WTC11 (cell line): ENCODE measurements at regions not wholly inside any gene's neighbourhood (a gene's known extent, or its start where the extent isn't known, plus 50 kb on each side); places are given as distances from the start of the nearest gene placed in this dataset.
A peak's percentile ranks its signal among the peaks of the same experiment; 100 is the strongest.

ENCODE experiments used
- ATAC-seq: fragments of 200-7000 bp; cut with Tn5 transposase; 2 replicates; pipeline ENCODE4 v1.10.0; 2021; ENCODE audit warnings: mild to moderate bottlenecking, moderate library complexity
- CTCF ChIA-PET: fragments of 300-600 bp; sonication (Branson Sonifier 250); formaldehyde crosslinking; loops from one replicate; lab custom pipeline; 2021; ENCODE audit warnings: antibody characterized with exemption; lab: Charles Lee
- POLR2A ChIA-PET: fragments of 350-600 bp; sonication (Branson Sonifier 250); formaldehyde crosslinking; loops from one replicate; lab custom pipeline; 2021; ENCODE audit warnings: antibody characterized with exemption; lab: Charles Lee
- DNase-seq: peaks from one replicate; pipeline ENCODE4 v3.0.0; 2021; ENCODE audit warnings: low spot score
- H3K27ac Mint-ChIP-seq: 2 replicates; pipeline ENCODE4 v1.8.0; 2021; ENCODE audit warnings: mixed read lengths
- H3K27me3 Mint-ChIP-seq: 2 replicates; pipeline ENCODE4 v1.8.0; 2021; ENCODE audit warnings: low read depth, mild to moderate bottlenecking, moderate library complexity, mixed read lengths
- H3K36me3 Mint-ChIP-seq: 2 replicates; pipeline ENCODE4 v1.8.0; 2021; ENCODE audit warnings: mixed read lengths
- H3K4me1 Mint-ChIP-seq: 2 replicates; pipeline ENCODE4 v1.8.0; 2022; ENCODE audit warnings: mixed read lengths
- H3K4me3 Mint-ChIP-seq: 2 replicates; pipeline ENCODE4 v1.8.0; 2021; ENCODE audit warnings: mild to moderate bottlenecking, moderate library complexity, mixed read lengths
- H3K9me3 Mint-ChIP-seq: 2 replicates; pipeline ENCODE4 v1.8.0; 2021; ENCODE audit warnings: mixed read lengths
- ATF1 ChIP-seq: sonication (generic); formaldehyde crosslinking; IDR thresholded peaks from 2 replicates; pipeline ENCODE4 v1.8.1; 2023; ENCODE audit warnings: mild to moderate bottlenecking, moderate library complexity, missing genetic modification reagents
- ELF4 ChIP-seq: sonication (generic); formaldehyde crosslinking; IDR thresholded peaks from 2 replicates; pipeline ENCODE4 v1.8.1; 2022; ENCODE audit warnings: low read depth, mild to moderate bottlenecking, moderate library complexity, missing genetic modification reagents
- FOXK1 ChIP-seq: sonication (generic); formaldehyde crosslinking; IDR thresholded peaks from 2 replicates; pipeline ENCODE4 v1.8.0; 2022; ENCODE audit warnings: mild to moderate bottlenecking, moderate library complexity, missing genetic modification reagents
- GABPB1 ChIP-seq: sonication (generic); formaldehyde crosslinking; IDR thresholded peaks from 2 replicates; pipeline ENCODE4 v1.8.1; 2023; ENCODE audit warnings: mild to moderate bottlenecking, missing genetic modification reagents
- NR2C2 ChIP-seq: sonication (generic); formaldehyde crosslinking; IDR thresholded peaks from 2 replicates; pipeline ENCODE4 v1.8.0; 2022; ENCODE audit warnings: mild to moderate bottlenecking, missing genetic modification reagents
- PRRX2 ChIP-seq: fragments of 250-450 bp; sonication (Bioruptor Pico); IDR thresholded peaks from 2 replicates; pipeline ENCODE4 v1.8.0; 2021; ENCODE audit warnings: mild to moderate bottlenecking
- SOX15 ChIP-seq: fragments of 250-450 bp; sonication (Bioruptor Pico); IDR thresholded peaks from 2 replicates; pipeline ENCODE4 v1.9.0; 2021; ENCODE audit warnings: mild to moderate bottlenecking
- TCF7 ChIP-seq: sonication (generic); formaldehyde crosslinking; IDR thresholded peaks from 2 replicates; pipeline ENCODE4 v1.8.0; 2022; ENCODE audit warnings: mild to moderate bottlenecking, low read depth, missing genetic modification reagents, moderate library complexity
- ZBTB21 ChIP-seq: sonication (generic); formaldehyde crosslinking; IDR thresholded peaks from 2 replicates; pipeline ENCODE4 v1.8.1; 2023; ENCODE audit warnings: mild to moderate bottlenecking, missing genetic modification reagents, borderline replicate concordance
- ZNF138 ChIP-seq: sonication (generic); formaldehyde crosslinking; conservative IDR thresholded peaks from 2 replicates; pipeline ENCODE4 v1.8.1; 2022; ENCODE audit warnings: mild to moderate bottlenecking, moderate library complexity, missing genetic modification reagents
- ZNF263 ChIP-seq: sonication (generic); formaldehyde crosslinking; IDR thresholded peaks from 2 replicates; pipeline ENCODE4 v1.8.1; 2022; ENCODE audit warnings: low read depth, mild to moderate bottlenecking, moderate library complexity, missing genetic modification reagents
- ZNF317 ChIP-seq: sonication (generic); formaldehyde crosslinking; IDR thresholded peaks from 2 replicates; pipeline ENCODE4 v1.8.1; 2023; ENCODE audit warnings: low read depth, mild to moderate bottlenecking, moderate library complexity, missing genetic modification reagents, borderline replicate concordance
- TF ChIP-seq, protein P1 (sequence below): sonication (generic); formaldehyde crosslinking; IDR thresholded peaks from 2 replicates; pipeline ENCODE4 v1.8.1; 2022; ENCODE audit warnings: mild to moderate bottlenecking, missing genetic modification reagents, moderate library complexity, borderline replicate concordance
- TF ChIP-seq, protein P2 (sequence below): sonication (generic); formaldehyde crosslinking; IDR thresholded peaks from 2 replicates; pipeline ENCODE4 v1.8.1; 2022; ENCODE audit warnings: low read depth, missing genetic modification reagents, borderline replicate concordance
- TF ChIP-seq, protein P3 (sequence below): sonication (generic); formaldehyde crosslinking; IDR thresholded peaks from 2 replicates; pipeline ENCODE4 v1.8.0; 2022; ENCODE audit warnings: mild to moderate bottlenecking, missing genetic modification reagents
- TF ChIP-seq, protein P4 (sequence below): sonication (generic); formaldehyde crosslinking; IDR thresholded peaks from 2 replicates; pipeline ENCODE4 v1.8.1; 2023; ENCODE audit warnings: mild to moderate bottlenecking, missing genetic modification reagents, borderline replicate concordance
- TF ChIP-seq, protein P5 (sequence below): fragments of 250-450 bp; sonication (Bioruptor Pico); IDR thresholded peaks from 2 replicates; pipeline ENCODE4 v1.9.0; 2021; ENCODE audit warnings: mild to moderate bottlenecking
- TF ChIP-seq, protein P6 (sequence below): fragments of 200-600 bp; IDR thresholded peaks from 2 replicates; pipeline ENCODE4 v1.8.0; 2022; ENCODE audit warnings: antibody characterized with exemption
- TF ChIP-seq, protein P7 (sequence below): sonication (generic); formaldehyde crosslinking; IDR thresholded peaks from 2 replicates; pipeline ENCODE4 v1.8.0; 2022; ENCODE audit warnings: missing genetic modification reagents

DNA sequence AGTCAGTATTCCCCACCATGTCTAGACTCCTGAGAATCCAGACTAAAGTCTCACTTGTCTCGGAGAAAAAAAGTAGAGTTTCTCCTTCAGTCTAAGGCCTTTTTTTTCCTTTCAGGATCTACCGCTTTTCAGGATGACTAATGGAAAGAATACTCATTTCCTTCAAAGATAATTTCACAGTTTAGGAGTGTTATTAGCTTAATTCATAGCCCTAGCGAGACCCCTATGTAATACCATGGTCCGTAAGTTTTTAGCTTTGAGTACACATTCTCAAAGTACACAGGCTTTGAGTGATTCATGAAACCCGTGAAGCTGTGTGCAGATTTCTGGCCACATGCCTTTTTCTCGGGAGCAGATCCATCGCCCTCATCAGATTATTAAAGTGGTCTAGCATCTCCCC, 133.1 kb downstream of the SOX4 start:
- DNase-seq (no peak), ATAC-seq (no peak)
- no peak for TF ChIP-seq GABPB1 (CRISPR knock-in tag)
- TF ChIP-seq, protein P1, sequence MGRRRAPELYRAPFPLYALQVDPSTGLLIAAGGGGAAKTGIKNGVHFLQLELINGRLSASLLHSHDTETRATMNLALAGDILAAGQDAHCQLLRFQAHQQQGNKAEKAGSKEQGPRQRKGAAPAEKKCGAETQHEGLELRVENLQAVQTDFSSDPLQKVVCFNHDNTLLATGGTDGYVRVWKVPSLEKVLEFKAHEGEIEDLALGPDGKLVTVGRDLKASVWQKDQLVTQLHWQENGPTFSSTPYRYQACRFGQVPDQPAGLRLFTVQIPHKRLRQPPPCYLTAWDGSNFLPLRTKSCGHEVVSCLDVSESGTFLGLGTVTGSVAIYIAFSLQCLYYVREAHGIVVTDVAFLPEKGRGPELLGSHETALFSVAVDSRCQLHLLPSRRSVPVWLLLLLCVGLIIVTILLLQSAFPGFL (CRISPR knock-in tag), result no peak
- TF ChIP-seq, protein P2, sequence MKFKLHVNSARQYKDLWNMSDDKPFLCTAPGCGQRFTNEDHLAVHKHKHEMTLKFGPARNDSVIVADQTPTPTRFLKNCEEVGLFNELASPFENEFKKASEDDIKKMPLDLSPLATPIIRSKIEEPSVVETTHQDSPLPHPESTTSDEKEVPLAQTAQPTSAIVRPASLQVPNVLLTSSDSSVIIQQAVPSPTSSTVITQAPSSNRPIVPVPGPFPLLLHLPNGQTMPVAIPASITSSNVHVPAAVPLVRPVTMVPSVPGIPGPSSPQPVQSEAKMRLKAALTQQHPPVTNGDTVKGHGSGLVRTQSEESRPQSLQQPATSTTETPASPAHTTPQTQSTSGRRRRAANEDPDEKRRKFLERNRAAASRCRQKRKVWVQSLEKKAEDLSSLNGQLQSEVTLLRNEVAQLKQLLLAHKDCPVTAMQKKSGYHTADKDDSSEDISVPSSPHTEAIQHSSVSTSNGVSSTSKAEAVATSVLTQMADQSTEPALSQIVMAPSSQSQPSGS (CRISPR knock-in tag), result no peak
- TF ChIP-seq FOXK1 (CRISPR knock-in tag), result no peak
- no peak for TF ChIP-seq ZNF263 (CRISPR knock-in tag)
- TF ChIP-seq ZNF317, result no peak
- TF ChIP-seq ZBTB21, result no peak
- no peak for TF ChIP-seq ZNF138
- TF ChIP-seq, protein P3, sequence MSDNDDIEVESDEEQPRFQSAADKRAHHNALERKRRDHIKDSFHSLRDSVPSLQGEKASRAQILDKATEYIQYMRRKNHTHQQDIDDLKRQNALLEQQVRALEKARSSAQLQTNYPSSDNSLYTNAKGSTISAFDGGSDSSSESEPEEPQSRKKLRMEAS (CRISPR knock-in tag), result no peak
- ChIA-PET POLR2A (interaction anchor here (0.6 kb wide), 1 partner anchor 48 kb away, joined by 3 read pairs; no protein-coding TSS in a partner anchor), CTCF (interaction anchor here (0.5 kb wide), 1 partner anchor 133 kb away, joined by 3 read pairs; no protein-coding TSS in a partner anchor)
- peak overlapping the region; percentile 31 for H3K27ac Mint-ChIP-seq
- no peak overlapping the region for H3K4me3 Mint-ChIP-seq
- no peaks in the 10 kb centered on the region; the same call in 1 of the 2 replicates for H3K36me3 Mint-ChIP-seq
- H3K4me1 Mint-ChIP-seq, result peaks cover 72% of the 10 kb centered on the region
- no peaks in the 10 kb centered on the region for H3K27me3 Mint-ChIP-seq
- no peaks in the 10 kb centered on the region for H3K9me3 Mint-ChIP-seq

DNA sequence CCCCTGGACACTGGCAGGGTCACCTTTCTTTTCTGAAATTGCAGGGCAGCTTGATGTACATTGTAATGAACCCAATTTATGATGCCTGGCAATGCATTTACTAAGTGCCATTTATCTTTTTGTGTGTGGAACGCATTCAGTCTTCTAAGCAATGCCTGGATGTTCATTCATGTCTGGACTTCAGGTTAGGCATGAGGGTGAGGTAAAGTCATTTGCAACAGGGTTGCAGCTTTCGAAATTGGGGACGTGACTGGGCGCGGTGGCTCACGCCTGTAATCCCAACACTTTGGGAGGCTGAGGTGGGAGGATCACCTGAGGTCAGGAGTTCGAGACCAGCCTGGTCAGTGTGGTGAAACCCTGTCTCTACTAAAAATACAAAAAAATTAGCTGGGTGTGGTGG, 134.6 kb downstream of the SOX4 start:
- no peaks in the 10 kb centered on the region for H3K27me3 Mint-ChIP-seq
- H3K4me3 Mint-ChIP-seq, result no peak overlapping the region
- ChIA-PET POLR2A (no interaction called here), CTCF (no interaction called here)
- H3K9me3 Mint-ChIP-seq, result no peaks in the 10 kb centered on the region
- H3K27ac Mint-ChIP-seq, result peak overlapping the region; percentile 81
- peaks cover 74% of the 10 kb centered on the region for H3K4me1 Mint-ChIP-seq
- no peak for DNase-seq
- ATAC-seq, result no peak
- no peaks in the 10 kb centered on the region; the same call in 1 of the 2 replicates for H3K36me3 Mint-ChIP-seq
- TF ChIP-seq ZNF138 (no peak), SOX15 (CRISPR knock-in tag) (no peak), ELF4 (no peak), ATF1 (no peak), NR2C2 (CRISPR knock-in tag) (no peak), TCF7 (no peak), PRRX2 (no peak)
- TF ChIP-seq, protein P4, sequence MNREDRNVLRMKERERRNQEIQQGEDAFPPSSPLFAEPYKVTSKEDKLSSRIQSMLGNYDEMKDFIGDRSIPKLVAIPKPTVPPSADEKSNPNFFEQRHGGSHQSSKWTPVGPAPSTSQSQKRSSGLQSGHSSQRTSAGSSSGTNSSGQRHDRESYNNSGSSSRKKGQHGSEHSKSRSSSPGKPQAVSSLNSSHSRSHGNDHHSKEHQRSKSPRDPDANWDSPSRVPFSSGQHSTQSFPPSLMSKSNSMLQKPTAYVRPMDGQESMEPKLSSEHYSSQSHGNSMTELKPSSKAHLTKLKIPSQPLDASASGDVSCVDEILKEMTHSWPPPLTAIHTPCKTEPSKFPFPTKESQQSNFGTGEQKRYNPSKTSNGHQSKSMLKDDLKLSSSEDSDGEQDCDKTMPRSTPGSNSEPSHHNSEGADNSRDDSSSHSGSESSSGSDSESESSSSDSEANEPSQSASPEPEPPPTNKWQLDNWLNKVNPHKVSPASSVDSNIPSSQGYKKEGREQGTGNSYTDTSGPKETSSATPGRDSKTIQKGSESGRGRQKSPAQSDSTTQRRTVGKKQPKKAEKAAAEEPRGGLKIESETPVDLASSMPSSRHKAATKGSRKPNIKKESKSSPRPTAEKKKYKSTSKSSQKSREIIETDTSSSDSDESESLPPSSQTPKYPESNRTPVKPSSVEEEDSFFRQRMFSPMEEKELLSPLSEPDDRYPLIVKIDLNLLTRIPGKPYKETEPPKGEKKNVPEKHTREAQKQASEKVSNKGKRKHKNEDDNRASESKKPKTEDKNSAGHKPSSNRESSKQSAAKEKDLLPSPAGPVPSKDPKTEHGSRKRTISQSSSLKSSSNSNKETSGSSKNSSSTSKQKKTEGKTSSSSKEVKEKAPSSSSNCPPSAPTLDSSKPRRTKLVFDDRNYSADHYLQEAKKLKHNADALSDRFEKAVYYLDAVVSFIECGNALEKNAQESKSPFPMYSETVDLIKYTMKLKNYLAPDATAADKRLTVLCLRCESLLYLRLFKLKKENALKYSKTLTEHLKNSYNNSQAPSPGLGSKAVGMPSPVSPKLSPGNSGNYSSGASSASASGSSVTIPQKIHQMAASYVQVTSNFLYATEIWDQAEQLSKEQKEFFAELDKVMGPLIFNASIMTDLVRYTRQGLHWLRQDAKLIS, result no peak
- TF ChIP-seq, protein P3 (CRISPR knock-in tag), result no peak
- TF ChIP-seq, protein P5, sequence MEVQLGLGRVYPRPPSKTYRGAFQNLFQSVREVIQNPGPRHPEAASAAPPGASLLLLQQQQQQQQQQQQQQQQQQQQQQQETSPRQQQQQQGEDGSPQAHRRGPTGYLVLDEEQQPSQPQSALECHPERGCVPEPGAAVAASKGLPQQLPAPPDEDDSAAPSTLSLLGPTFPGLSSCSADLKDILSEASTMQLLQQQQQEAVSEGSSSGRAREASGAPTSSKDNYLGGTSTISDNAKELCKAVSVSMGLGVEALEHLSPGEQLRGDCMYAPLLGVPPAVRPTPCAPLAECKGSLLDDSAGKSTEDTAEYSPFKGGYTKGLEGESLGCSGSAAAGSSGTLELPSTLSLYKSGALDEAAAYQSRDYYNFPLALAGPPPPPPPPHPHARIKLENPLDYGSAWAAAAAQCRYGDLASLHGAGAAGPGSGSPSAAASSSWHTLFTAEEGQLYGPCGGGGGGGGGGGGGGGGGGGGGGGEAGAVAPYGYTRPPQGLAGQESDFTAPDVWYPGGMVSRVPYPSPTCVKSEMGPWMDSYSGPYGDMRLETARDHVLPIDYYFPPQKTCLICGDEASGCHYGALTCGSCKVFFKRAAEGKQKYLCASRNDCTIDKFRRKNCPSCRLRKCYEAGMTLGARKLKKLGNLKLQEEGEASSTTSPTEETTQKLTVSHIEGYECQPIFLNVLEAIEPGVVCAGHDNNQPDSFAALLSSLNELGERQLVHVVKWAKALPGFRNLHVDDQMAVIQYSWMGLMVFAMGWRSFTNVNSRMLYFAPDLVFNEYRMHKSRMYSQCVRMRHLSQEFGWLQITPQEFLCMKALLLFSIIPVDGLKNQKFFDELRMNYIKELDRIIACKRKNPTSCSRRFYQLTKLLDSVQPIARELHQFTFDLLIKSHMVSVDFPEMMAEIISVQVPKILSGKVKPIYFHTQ, result no peak
- TF ChIP-seq, protein P6, sequence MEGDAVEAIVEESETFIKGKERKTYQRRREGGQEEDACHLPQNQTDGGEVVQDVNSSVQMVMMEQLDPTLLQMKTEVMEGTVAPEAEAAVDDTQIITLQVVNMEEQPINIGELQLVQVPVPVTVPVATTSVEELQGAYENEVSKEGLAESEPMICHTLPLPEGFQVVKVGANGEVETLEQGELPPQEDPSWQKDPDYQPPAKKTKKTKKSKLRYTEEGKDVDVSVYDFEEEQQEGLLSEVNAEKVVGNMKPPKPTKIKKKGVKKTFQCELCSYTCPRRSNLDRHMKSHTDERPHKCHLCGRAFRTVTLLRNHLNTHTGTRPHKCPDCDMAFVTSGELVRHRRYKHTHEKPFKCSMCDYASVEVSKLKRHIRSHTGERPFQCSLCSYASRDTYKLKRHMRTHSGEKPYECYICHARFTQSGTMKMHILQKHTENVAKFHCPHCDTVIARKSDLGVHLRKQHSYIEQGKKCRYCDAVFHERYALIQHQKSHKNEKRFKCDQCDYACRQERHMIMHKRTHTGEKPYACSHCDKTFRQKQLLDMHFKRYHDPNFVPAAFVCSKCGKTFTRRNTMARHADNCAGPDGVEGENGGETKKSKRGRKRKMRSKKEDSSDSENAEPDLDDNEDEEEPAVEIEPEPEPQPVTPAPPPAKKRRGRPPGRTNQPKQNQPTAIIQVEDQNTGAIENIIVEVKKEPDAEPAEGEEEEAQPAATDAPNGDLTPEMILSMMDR, result no peak
- TF ChIP-seq, protein P7, sequence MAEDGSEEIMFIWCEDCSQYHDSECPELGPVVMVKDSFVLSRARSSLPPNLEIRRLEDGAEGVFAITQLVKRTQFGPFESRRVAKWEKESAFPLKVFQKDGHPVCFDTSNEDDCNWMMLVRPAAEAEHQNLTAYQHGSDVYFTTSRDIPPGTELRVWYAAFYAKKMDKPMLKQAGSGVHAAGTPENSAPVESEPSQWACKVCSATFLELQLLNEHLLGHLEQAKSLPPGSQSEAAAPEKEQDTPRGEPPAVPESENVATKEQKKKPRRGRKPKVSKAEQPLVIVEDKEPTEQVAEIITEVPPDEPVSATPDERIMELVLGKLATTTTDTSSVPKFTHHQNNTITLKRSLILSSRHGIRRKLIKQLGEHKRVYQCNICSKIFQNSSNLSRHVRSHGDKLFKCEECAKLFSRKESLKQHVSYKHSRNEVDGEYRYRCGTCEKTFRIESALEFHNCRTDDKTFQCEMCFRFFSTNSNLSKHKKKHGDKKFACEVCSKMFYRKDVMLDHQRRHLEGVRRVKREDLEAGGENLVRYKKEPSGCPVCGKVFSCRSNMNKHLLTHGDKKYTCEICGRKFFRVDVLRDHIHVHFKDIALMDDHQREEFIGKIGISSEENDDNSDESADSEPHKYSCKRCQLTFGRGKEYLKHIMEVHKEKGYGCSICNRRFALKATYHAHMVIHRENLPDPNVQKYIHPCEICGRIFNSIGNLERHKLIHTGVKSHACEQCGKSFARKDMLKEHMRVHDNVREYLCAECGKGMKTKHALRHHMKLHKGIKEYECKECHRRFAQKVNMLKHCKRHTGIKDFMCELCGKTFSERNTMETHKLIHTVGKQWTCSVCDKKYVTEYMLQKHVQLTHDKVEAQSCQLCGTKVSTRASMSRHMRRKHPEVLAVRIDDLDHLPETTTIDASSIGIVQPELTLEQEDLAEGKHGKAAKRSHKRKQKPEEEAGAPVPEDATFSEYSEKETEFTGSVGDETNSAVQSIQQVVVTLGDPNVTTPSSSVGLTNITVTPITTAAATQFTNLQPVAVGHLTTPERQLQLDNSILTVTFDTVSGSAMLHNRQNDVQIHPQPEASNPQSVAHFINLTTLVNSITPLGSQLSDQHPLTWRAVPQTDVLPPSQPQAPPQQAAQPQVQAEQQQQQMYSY (CRISPR knock-in tag), result no peak
